HFFc6 (cell line): ENCODE measurements at regions not wholly inside any gene's neighbourhood (a gene's known extent, or its start where the extent isn't known, plus 50 kb on each side); places are given as distances from the start of the nearest gene placed in this dataset.
A peak's percentile ranks its signal among the peaks of the same experiment; 100 is the strongest.

Experiments
- DNase-seq: peaks from one replicate; pipeline ENCODE4 v3.0.0-alpha.2; 2018
- H3K27ac Mint-ChIP-seq: 2 replicates; pipeline ENCODE4 v1.8.0; 2020; ENCODE audit warnings: mild to moderate bottlenecking, mixed read lengths
- H3K27me3 Mint-ChIP-seq: 2 replicates; pipeline ENCODE4 v1.8.0; 2021; ENCODE audit warnings: mild to moderate bottlenecking, moderate library complexity, mixed read lengths; ENCODE audit not compliant: insufficient read depth
- H3K36me3 Mint-ChIP-seq: 2 replicates; pipeline ENCODE4 v1.8.0; 2021; ENCODE audit warnings: low read depth, mixed read lengths
- H3K4me1 Mint-ChIP-seq: 2 replicates; pipeline ENCODE4 v1.8.0; 2020; ENCODE audit warnings: low read depth, mixed read lengths
- H3K4me3 Mint-ChIP-seq: 2 replicates; pipeline ENCODE4 v1.8.0; 2020; ENCODE audit warnings: mild to moderate bottlenecking, moderate library complexity, mixed read lengths
- H3K9me3 Mint-ChIP-seq: 2 replicates; pipeline ENCODE4 v1.8.0; 2020; ENCODE audit warnings: mild to moderate bottlenecking, mixed read lengths
- CTCF ChIP-seq: fragments of 200-600 bp; sonication (generic); IDR thresholded peaks from 2 replicates; pipeline ENCODE4 v1.5.0; 2021; ENCODE audit warnings: antibody characterized with exemption, mild to moderate bottlenecking

- H3K9me3 Mint-ChIP-seq, result no peaks in the 10 kb centered on the region
- no peak overlapping the region for H3K27ac Mint-ChIP-seq
- no peak for DNase-seq
- H3K36me3 Mint-ChIP-seq, result no peaks in the 10 kb centered on the region
- no peak overlapping the region for H3K4me3 Mint-ChIP-seq
- peaks cover 11% of the 10 kb centered on the region for H3K4me1 Mint-ChIP-seq
- peaks cover 2% of the 10 kb centered on the region; the same call in 1 of the 2 replicates for H3K27me3 Mint-ChIP-seq
- TF ChIP-seq CTCF, result no peak
Measured at GRCh38 chr5:57417320-57417719, 65.3 kb downstream of the ACTBL2 start.

DNA sequence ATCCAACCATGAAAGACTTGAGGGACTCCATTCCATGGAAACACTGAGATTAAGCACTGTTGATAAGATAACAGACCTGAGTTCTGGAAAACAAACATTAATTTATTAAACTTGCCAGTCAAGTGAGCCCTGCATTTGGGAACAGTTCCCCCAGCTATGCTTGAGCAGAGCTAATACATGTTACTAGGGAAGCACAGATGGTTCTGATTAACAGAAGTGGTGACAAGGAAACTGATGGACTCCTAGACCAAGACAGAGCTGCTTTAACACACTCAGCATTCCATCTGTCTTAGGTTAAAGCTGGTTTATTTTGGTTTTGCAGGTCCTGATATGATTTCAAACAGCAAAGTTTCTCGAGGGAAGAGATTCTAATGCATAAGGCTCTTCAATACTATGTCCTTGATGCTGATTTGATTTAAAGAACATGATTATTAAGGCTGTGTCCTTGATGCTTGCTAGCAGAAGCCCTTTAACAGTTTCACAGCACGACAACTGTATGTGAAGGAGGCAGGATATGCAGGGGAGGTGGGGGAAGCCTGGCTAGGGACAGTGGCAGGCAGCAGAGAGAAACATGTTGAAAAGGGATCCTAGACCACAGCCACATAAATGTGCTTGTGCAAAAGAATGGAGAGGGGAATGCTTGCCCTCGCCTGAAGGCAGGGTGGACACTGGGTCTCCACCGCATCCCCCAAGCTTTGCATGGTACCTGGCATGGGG is 66.2 kb downstream of the ACTBL2 start:
- no peaks in the 10 kb centered on the region for H3K36me3 Mint-ChIP-seq
- TF ChIP-seq CTCF, result no peak
- peak; percentile 39 for DNase-seq
- H3K27me3 Mint-ChIP-seq, result peaks cover 2% of the 10 kb centered on the region; the same call in 1 of the 2 replicates
- H3K9me3 Mint-ChIP-seq, result no peaks in the 10 kb centered on the region
- H3K27ac Mint-ChIP-seq, result no peak overlapping the region
- no peak overlapping the region for H3K4me3 Mint-ChIP-seq
- H3K4me1 Mint-ChIP-seq, result peaks cover 11% of the 10 kb centered on the region

- H3K36me3 Mint-ChIP-seq, result no peaks in the 10 kb centered on the region
- no peak for DNase-seq
- no peaks in the 10 kb centered on the region for H3K9me3 Mint-ChIP-seq
- no peak overlapping the region for H3K4me3 Mint-ChIP-seq
- no peak overlapping the region for H3K27ac Mint-ChIP-seq
- H3K27me3 Mint-ChIP-seq, result peaks cover 2% of the 10 kb centered on the region; the same call in 1 of the 2 replicates
- no peak for TF ChIP-seq CTCF
- peaks cover 11% of the 10 kb centered on the region for H3K4me1 Mint-ChIP-seq
Measured at GRCh38 chr5:57414857-57415256, 67.8 kb downstream of the ACTBL2 start.

GRCh38 chr5:57414191-57414590 is 68.4 kb downstream of the ACTBL2 start:
- no peak for TF ChIP-seq CTCF
- no peak overlapping the region for H3K4me3 Mint-ChIP-seq
- no peaks in the 10 kb centered on the region for H3K27me3 Mint-ChIP-seq
- peaks cover 11% of the 10 kb centered on the region for H3K4me1 Mint-ChIP-seq
- H3K27ac Mint-ChIP-seq, result no peak overlapping the region
- no peak for DNase-seq
- H3K9me3 Mint-ChIP-seq, result no peaks in the 10 kb centered on the region
- no peaks in the 10 kb centered on the region for H3K36me3 Mint-ChIP-seq

DNA sequence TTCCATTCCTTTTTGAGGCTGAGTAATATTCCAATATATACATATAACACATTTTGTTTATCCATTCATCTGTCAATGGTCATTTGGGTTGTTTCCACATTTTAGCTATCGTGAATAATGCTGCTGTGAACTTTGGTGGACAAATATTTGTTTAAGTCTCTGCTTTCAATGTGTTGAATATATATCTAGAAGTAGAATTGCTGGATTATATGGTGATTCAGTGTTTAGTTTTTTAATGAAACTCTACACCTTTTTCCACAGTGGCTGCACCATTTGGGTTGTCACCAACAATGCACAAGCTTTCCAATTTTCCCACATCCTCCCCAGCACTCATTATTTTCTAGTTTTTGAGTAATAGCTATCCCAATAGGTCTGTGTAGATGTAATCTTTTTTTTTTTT is 69.5 kb downstream of the ACTBL2 start:
- H3K27me3 Mint-ChIP-seq, result no peaks in the 10 kb centered on the region
- peaks cover 11% of the 10 kb centered on the region for H3K4me1 Mint-ChIP-seq
- H3K27ac Mint-ChIP-seq, result no peak overlapping the region
- H3K9me3 Mint-ChIP-seq, result no peaks in the 10 kb centered on the region
- H3K4me3 Mint-ChIP-seq, result no peak overlapping the region
- no peak for TF ChIP-seq CTCF
- DNase-seq, result no peak
- no peaks in the 10 kb centered on the region for H3K36me3 Mint-ChIP-seq
